Adrenal gland (tissue), 9 donors: ENCODE measurements at regions not wholly inside any gene's neighbourhood (a gene's known extent, or its start where the extent isn't known, plus 50 kb on each side); places are given as distances from the start of the nearest gene placed in this dataset.

Experiments
- DNase-seq, 7 donors: peaks; one replicate each; pipeline ENCODE4 v3.0.0-alpha.2; 2019 to 2020
- H3K27ac ChIP-seq, 5 donors: fragments of 200-600 bp; sonication (generic) in 4 of 5; 1 replicate in 3 of 5; 2 replicates in 2 of 5; pipeline versions ENCODE4 v1.5.1 to v1.8.0; 2016 to 2020; ENCODE audit warnings: mild to moderate bottlenecking in 1 of 5
- H3K27me3 ChIP-seq: fragments of 200-600 bp; 2 replicates; pipeline ENCODE4 v1.8.0; 2021
- H3K36me3 ChIP-seq, 2 donors: fragments of 200-600 bp; replicated peaks in 1 of 2; 1 replicate in 1 of 2; 2 replicates in 1 of 2; pipeline versions ENCODE4 v1.5.1 to v1.8.0; 2018 to 2022
- H3K4me1 ChIP-seq, 2 donors: fragments of 200-600 bp; replicated peaks in 1 of 2; 1 replicate in 1 of 2; 2 replicates in 1 of 2; pipeline versions ENCODE4 v1.5.1 to v1.8.0; 2018 to 2021
- H3K4me3 ChIP-seq, 4 donors: fragments of 200-600 bp; sonication (generic) in 3 of 4; one replicate each; pipeline ENCODE4 v1.5.1; 2016 to 2018
- H3K9me3 ChIP-seq, 3 donors: fragments of 200-600 bp; sonication (generic) in 1 of 3; replicated peaks in 1 of 3; 1 replicate in 2 of 3; 2 replicates in 1 of 3; pipeline versions ENCODE4 v1.5.1 to v1.8.0; 2016 to 2021
- POLR2A ChIP-seq, 2 donors: fragments of 450-650 bp; IDR thresholded peaks; one replicate each; pipeline ENCODE4 v1.6.1; 2017; ENCODE audit warnings: antibody characterized with exemption in 2 of 2, mild to moderate bottlenecking in 2 of 2, moderate library complexity in 1 of 2
- WGBS, 4 donors: extraction: QIAGEN DNeasy Blood & Tissue Kit in 2 of 4; methylation state at CpG; one replicate each; pipeline versions ENCODE4 v1.1.5 to v1.1.7; 2013 to 2017; 5-methylcytosine and 5-hydroxymethylcytosine counted together
- intact Hi-C, 2 donors: fragments of 100-400 bp; cut with DNase I; formaldehyde crosslinking; loops; one replicate each; pipeline versions ENCODE4 v1.14.1 to v1.15.0; 2022 to 2023
- TF ChIP-seq, protein P1 (sequence below), 6 experiments: fragments of 450-650 bp in 4 of 6; fragments of 200-600 bp in 2 of 6; sonication (generic) in 1 of 6; IDR thresholded peaks; 1 replicate in 5 of 6; 2 replicates in 1 of 6; pipeline versions ENCODE4 v1.5.1 to v1.8.0; 2016 to 2021; ENCODE audit warnings: antibody characterized with exemption in 6 of 6, mild to moderate bottlenecking in 2 of 6, moderate library complexity in 1 of 6
- donor health status: healthy with polysubstance abuse.
- donor health status: Bipolar disorder and iron deficiency.
- donor health status: DM: yes; HTN: yes; CAD: no.
- donor health status: DM: no; HTN: no; CAD: no.
- donor health status: DM: no; HTN: no; CAD: no.

DNA sequence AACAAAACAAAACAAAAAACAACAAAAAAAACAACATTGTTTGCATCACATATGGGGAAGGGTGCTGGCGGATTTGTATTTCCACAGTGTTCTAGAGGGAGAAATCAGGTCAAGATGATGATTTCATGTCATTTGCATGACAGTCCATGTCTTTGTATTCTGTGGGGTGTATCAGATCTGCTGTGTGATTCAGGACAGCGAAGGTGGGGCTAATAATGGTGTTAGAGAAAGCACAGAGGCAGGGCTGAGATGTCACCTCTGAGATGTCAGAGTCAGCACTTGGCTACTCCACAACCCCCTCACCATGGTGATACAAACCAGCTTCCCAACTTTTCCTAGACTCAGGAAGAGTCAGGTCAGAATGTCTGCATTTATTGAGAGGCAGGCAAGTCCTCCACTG, 543.2 kb downstream of the BCL11B start:
- intact Hi-C loops: no loop called here
- WGBS, 4 donors: 67 to 83% (median 78%) methylated on average over 2 of the region's 2 CpGs
- peaks cover 4% of the 10 kb centered on the region for H3K27me3 ChIP-seq
- no peaks in the 10 kb centered on the region for H3K36me3 ChIP-seq
- no peak overlapping the region for H3K27ac ChIP-seq
- no peak for DNase-seq
- TF ChIP-seq, protein P1, sequence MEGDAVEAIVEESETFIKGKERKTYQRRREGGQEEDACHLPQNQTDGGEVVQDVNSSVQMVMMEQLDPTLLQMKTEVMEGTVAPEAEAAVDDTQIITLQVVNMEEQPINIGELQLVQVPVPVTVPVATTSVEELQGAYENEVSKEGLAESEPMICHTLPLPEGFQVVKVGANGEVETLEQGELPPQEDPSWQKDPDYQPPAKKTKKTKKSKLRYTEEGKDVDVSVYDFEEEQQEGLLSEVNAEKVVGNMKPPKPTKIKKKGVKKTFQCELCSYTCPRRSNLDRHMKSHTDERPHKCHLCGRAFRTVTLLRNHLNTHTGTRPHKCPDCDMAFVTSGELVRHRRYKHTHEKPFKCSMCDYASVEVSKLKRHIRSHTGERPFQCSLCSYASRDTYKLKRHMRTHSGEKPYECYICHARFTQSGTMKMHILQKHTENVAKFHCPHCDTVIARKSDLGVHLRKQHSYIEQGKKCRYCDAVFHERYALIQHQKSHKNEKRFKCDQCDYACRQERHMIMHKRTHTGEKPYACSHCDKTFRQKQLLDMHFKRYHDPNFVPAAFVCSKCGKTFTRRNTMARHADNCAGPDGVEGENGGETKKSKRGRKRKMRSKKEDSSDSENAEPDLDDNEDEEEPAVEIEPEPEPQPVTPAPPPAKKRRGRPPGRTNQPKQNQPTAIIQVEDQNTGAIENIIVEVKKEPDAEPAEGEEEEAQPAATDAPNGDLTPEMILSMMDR (IDR thresholded peaks at IDR 0.05): no peak
- no peak for TF ChIP-seq POLR2A (IDR thresholded peaks at IDR 0.05)
- no peak overlapping the region for H3K4me3 ChIP-seq
- H3K9me3 ChIP-seq: no peaks in the 10 kb centered on the region
- H3K4me1 ChIP-seq: no peaks in the 10 kb centered on the region

DNA sequence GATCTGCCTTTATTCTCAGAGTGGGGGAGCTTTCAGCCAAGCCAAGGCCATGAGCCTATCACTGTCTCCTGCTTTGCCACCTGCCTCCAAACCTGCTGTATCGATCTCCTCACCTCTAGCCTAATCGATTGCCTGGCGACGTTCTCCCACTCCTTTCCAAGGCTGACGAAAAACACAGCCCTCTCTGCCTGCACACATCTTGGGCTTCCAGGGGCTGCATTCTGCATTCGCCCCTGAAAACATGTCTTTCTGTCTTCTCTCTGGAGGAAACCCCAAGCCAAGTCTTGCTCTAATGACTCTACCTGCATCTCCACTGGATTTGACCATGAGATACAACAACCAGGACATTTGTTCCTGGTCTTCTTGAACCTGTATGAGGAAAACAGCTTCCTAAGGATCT, 540.7 kb downstream of the BCL11B start:
- WGBS, 4 donors: 86 to 93% (median 91%) methylated on average over 6 of the region's 6 CpGs
- Histone ChIP-seq H3K4me1 (no peaks in the 10 kb centered on the region), H3K4me3 (no peak overlapping the region), H3K9me3 (no peaks in the 10 kb centered on the region), H3K27me3 (peaks cover 2% of the 10 kb centered on the region), H3K36me3 (no peaks in the 10 kb centered on the region), H3K27ac (no peak overlapping the region)
- no peak for DNase-seq
- no peak for TF ChIP-seq POLR2A (IDR thresholded peaks at IDR 0.05)
- TF ChIP-seq, protein P1 (IDR thresholded peaks at IDR 0.05): no peak
- intact Hi-C loops: no loop called here

DNA sequence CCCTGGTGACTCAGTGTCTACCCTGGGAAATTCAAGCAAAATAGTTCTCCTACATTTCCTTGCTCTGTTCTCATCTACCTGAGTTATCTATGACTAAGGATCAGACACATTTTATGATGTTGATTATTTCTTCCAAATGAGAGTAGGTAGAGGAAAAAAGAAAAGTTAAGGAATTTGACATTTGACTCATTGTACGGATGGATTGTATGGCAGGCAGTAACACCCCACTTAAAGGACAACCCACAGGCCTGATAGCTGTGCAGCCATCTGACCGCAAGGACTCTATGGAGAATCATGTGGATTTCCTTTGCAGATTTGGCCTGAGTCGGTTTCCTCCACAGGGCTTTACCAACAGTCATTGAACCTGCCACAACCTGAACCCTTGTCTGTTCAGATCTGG, 540.3 kb downstream of the BCL11B start:
- DNase-seq: no peak
- intact Hi-C loops: no loop called here
- WGBS, 4 donors: 66 to 84% (median 72%) methylated on average over 3 of the region's 3 CpGs
- H3K27me3 ChIP-seq: no peaks in the 10 kb centered on the region
- H3K4me3 ChIP-seq: no peak overlapping the region
- TF ChIP-seq POLR2A (IDR thresholded peaks at IDR 0.05): no peak
- TF ChIP-seq, protein P1 (IDR thresholded peaks at IDR 0.05): no peak
- H3K27ac ChIP-seq: no peak overlapping the region
- no peaks in the 10 kb centered on the region for H3K9me3 ChIP-seq
- H3K36me3 ChIP-seq: no peaks in the 10 kb centered on the region
- no peaks in the 10 kb centered on the region for H3K4me1 ChIP-seq

DNA sequence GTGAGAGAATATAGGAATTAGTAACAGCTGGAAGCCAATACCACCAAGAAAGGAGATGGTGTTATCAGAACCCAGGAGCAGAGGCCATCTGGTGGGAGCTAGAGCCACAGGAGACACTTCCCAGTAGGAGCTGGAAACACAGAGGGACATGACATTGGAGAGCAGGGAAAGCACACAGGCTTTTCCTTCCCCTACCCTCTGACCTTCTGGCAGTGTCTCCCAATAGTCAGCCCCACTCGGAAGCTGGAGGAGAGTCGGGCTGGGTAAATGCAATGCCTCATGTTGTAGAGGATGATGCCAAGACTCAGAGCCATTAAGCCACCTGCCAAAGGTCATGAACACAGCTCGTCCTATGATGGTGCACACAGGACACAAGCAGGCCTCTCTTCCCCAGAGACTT, 538.5 kb downstream of the BCL11B start:
- Histone ChIP-seq H3K9me3 (no peaks in the 10 kb centered on the region), H3K4me1 (no peaks in the 10 kb centered on the region), H3K36me3 (no peaks in the 10 kb centered on the region), H3K4me3 (no peak overlapping the region), H3K27me3 (no peaks in the 10 kb centered on the region), H3K27ac (no peak overlapping the region)
- no peak for DNase-seq
- TF ChIP-seq POLR2A (IDR thresholded peaks at IDR 0.05): no peak
- TF ChIP-seq, protein P1 (IDR thresholded peaks at IDR 0.05): no peak
- WGBS, 4 donors: 72 to 79% (median 75%) methylated on average over 3 of the region's 3 CpGs
- intact Hi-C loops: no loop called here
